ENCODE measurements at regions not wholly inside any gene's neighbourhood (a gene's known extent, or its start where the extent isn't known, plus 50 kb on each side); places are given as distances from the start of the nearest gene placed in this dataset.

DNA sequence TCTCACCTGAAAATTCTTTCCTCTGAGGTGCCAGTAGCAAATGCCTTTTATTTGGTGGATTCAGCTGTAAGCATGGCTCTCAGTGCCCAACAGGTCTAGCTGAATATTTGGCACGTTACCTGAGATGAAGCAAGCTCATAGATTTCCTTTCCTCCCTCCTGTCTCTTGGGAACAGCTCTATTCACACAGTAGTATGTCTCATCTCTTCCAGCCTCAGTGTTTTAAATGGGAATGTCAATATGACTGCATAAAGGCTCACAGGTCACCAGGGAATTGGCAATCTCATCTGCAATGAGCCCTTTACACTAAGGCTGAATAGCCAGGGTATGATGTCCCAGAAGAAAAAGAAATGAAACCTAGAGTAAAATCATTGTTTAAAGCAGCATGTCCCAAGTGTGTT, 733.5 kb downstream of the NTRK3 start:
- no peak overlapping the region for H3K27ac ChIP-seq (ENCODE audit: low read length, poor library complexity, severe bottlenecking)
- H2BK12ac ChIP-seq (ENCODE audit: low read length in 2 of 2) = no peak overlapping the region
- no peak overlapping the region for H2BK15ac ChIP-seq (ENCODE audit: low read depth, poor library complexity, severe bottlenecking)
- no peak overlapping the region for H4K91ac ChIP-seq (ENCODE audit: low read length)
- H3K9ac ChIP-seq (ENCODE audit: low read length) = no peak overlapping the region
- H3K4me2 ChIP-seq (ENCODE audit: low read length, poor library complexity, severe bottlenecking) = no peak overlapping the region
- no peak overlapping the region for H2AFZ ChIP-seq (ENCODE audit: low read depth, low read length)
- no peak overlapping the region for H2BK120ac ChIP-seq (ENCODE audit: low read depth, low read length)
- H3K79me1 ChIP-seq (replicated peaks; ENCODE audit: low read length, poor library complexity, severe bottlenecking) = no peaks in the 10 kb centered on the region
- peaks cover 9% of the 10 kb centered on the region for H3K9me3 ChIP-seq (ENCODE audit: control insufficient read depth, low read length)
- H3K4ac ChIP-seq (ENCODE audit: low read depth in 1 of 2, low read length in 2 of 2) = no peak overlapping the region
- no peak for DNase-seq
- H3K23ac ChIP-seq (ENCODE audit: low read length in 2 of 2) = no peak overlapping the region
- no peak overlapping the region for H3K18ac ChIP-seq (ENCODE audit: low read depth in 1 of 2, low read length in 2 of 2)
- no peak overlapping the region for H4K8ac ChIP-seq (ENCODE audit: low read length)
- no peak overlapping the region for H3K4me3 ChIP-seq (ENCODE audit: insufficient read depth in 1 of 2, low read depth in 1 of 2, low read length in 2 of 2)
- no peaks in the 10 kb centered on the region for H3K36me3 ChIP-seq (ENCODE audit: control insufficient read depth in 1 of 2, insufficient read depth in 2 of 2, low read depth in 1 of 2, low read length in 2 of 2)
- WGBS = 100% methylated on average over 1 of the region's 1 CpG
- H3K27me3 ChIP-seq (ENCODE audit: control insufficient read depth in 1 of 2, insufficient read depth in 1 of 2, low read length in 2 of 2) = no peaks in the 10 kb centered on the region
- H2BK5ac ChIP-seq (ENCODE audit: low read depth, low read length, poor library complexity, severe bottlenecking) = no peak overlapping the region
- H3K4me1 ChIP-seq (ENCODE audit: control insufficient read depth, insufficient read depth, low read depth, low read length) = peaks cover 4% of the 10 kb centered on the region
- H3K14ac ChIP-seq (ENCODE audit: low read length in 2 of 2) = no peak overlapping the region
- no peak overlapping the region for H2AK5ac ChIP-seq (ENCODE audit: low read length, severe bottlenecking)

GRCh38 chr15:87518957-87519356, 737.6 kb downstream of the NTRK3 start:
- no peak overlapping the region for H4K91ac ChIP-seq (ENCODE audit: low read length)
- H2BK15ac ChIP-seq (ENCODE audit: low read depth, poor library complexity, severe bottlenecking) = no peak overlapping the region
- H3K9ac ChIP-seq (ENCODE audit: low read length) = no peak overlapping the region
- no peaks in the 10 kb centered on the region for H3K36me3 ChIP-seq (ENCODE audit: control insufficient read depth in 1 of 2, insufficient read depth in 2 of 2, low read depth in 1 of 2, low read length in 2 of 2)
- H3K9me3 ChIP-seq (ENCODE audit: control insufficient read depth, low read length) = peaks cover 8% of the 10 kb centered on the region
- no peak overlapping the region for H3K27ac ChIP-seq (ENCODE audit: low read length, poor library complexity, severe bottlenecking)
- H2BK120ac ChIP-seq (ENCODE audit: low read depth, low read length) = no peak overlapping the region
- DNase-seq = no peak
- no peak overlapping the region for H4K8ac ChIP-seq (ENCODE audit: low read length)
- no peak overlapping the region for H3K4me3 ChIP-seq (ENCODE audit: insufficient read depth in 1 of 2, low read depth in 1 of 2, low read length in 2 of 2)
- H3K23ac ChIP-seq (ENCODE audit: low read length in 2 of 2) = no peak overlapping the region
- no peak overlapping the region for H2BK5ac ChIP-seq (ENCODE audit: low read depth, low read length, poor library complexity, severe bottlenecking)
- no peaks in the 10 kb centered on the region for H3K27me3 ChIP-seq (ENCODE audit: control insufficient read depth in 1 of 2, insufficient read depth in 1 of 2, low read length in 2 of 2)
- H3K79me1 ChIP-seq (replicated peaks; ENCODE audit: low read length, poor library complexity, severe bottlenecking) = no peaks in the 10 kb centered on the region
- no peak overlapping the region for H3K18ac ChIP-seq (ENCODE audit: low read depth in 1 of 2, low read length in 2 of 2)
- H3K4me2 ChIP-seq (ENCODE audit: low read length, poor library complexity, severe bottlenecking) = no peak overlapping the region
- H2AFZ ChIP-seq (ENCODE audit: low read depth, low read length) = no peak overlapping the region
- no peak overlapping the region for H3K4ac ChIP-seq (ENCODE audit: low read depth in 1 of 2, low read length in 2 of 2)
- 86% methylated on average over 3 of the region's 3 CpGs for WGBS
- no peak overlapping the region for H2AK5ac ChIP-seq (ENCODE audit: low read length, severe bottlenecking)
- H3K14ac ChIP-seq (ENCODE audit: low read length in 2 of 2) = no peak overlapping the region
- H2BK12ac ChIP-seq (ENCODE audit: low read length in 2 of 2) = no peak overlapping the region
- no peaks in the 10 kb centered on the region for H3K4me1 ChIP-seq (ENCODE audit: control insufficient read depth, insufficient read depth, low read depth, low read length)

DNA sequence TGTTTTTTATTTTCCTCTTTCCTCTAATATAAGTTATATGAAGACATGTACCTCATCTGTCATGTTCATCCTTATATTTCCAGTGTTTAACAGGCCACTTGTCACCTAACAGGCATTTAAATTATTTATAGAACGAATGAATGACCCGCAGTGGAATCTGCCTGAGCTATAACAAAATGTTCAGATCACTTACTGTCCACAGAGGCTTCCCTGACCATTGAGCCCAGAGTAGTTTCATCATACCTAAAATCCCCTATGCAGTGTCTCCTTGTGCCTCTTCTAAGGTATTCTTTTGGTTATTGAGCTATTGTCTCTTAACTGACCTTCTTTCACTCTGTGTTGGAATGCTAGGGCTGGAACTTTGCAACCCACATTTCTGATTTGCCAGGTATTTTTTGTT, 748.5 kb downstream of the NTRK3 start:
- Histone ChIP-seq H3K4me1 (ENCODE audit: control insufficient read depth, insufficient read depth, low read depth, low read length) (no peaks in the 10 kb centered on the region), H3K79me1 (replicated peaks; ENCODE audit: low read length, poor library complexity, severe bottlenecking) (no peaks in the 10 kb centered on the region), H3K27ac (ENCODE audit: low read length, poor library complexity, severe bottlenecking) (no peak overlapping the region), H3K36me3 (ENCODE audit: control insufficient read depth in 1 of 2, insufficient read depth in 2 of 2, low read depth in 1 of 2, low read length in 2 of 2) (no peaks in the 10 kb centered on the region), H3K9ac (ENCODE audit: low read length) (no peak overlapping the region), H3K4ac (ENCODE audit: low read depth in 1 of 2, low read length in 2 of 2) (no peak overlapping the region), H2BK15ac (ENCODE audit: low read depth, poor library complexity, severe bottlenecking) (no peak overlapping the region), H3K18ac (ENCODE audit: low read depth in 1 of 2, low read length in 2 of 2) (no peak overlapping the region), H3K14ac (ENCODE audit: low read length in 2 of 2) (no peak overlapping the region), H3K23ac (ENCODE audit: low read length in 2 of 2) (no peak overlapping the region), H4K91ac (ENCODE audit: low read length) (no peak overlapping the region), H2BK5ac (ENCODE audit: low read depth, low read length, poor library complexity, severe bottlenecking) (no peak overlapping the region), H2BK120ac (ENCODE audit: low read depth, low read length) (no peak overlapping the region), H2AFZ (ENCODE audit: low read depth, low read length) (no peak overlapping the region), H2BK12ac (ENCODE audit: low read length in 2 of 2) (no peak overlapping the region), H3K9me3 (ENCODE audit: control insufficient read depth, low read length) (peaks cover 4% of the 10 kb centered on the region), H3K4me3 (ENCODE audit: insufficient read depth in 1 of 2, low read depth in 1 of 2, low read length in 2 of 2) (no peak overlapping the region), H4K8ac (ENCODE audit: low read length) (no peak overlapping the region), H2AK5ac (ENCODE audit: low read length, severe bottlenecking) (no peak overlapping the region), H3K27me3 (ENCODE audit: control insufficient read depth in 1 of 2, insufficient read depth in 1 of 2, low read length in 2 of 2) (no peaks in the 10 kb centered on the region), H3K4me2 (ENCODE audit: low read length, poor library complexity, severe bottlenecking) (no peak overlapping the region)
- 90% methylated on average over 2 of the region's 2 CpGs for WGBS
- no peak for DNase-seq

- DNase-seq = no peak
- no peak overlapping the region for H3K14ac ChIP-seq (ENCODE audit: low read length in 2 of 2)
- H3K9me3 ChIP-seq (ENCODE audit: control insufficient read depth, low read length) = no peaks in the 10 kb centered on the region
- no peak overlapping the region for H3K4me2 ChIP-seq (ENCODE audit: low read length, poor library complexity, severe bottlenecking)
- no peaks in the 10 kb centered on the region for H3K36me3 ChIP-seq (ENCODE audit: control insufficient read depth in 1 of 2, insufficient read depth in 2 of 2, low read depth in 1 of 2, low read length in 2 of 2)
- WGBS = 98% methylated on average over 2 of the region's 2 CpGs
- H3K4me3 ChIP-seq (ENCODE audit: insufficient read depth in 1 of 2, low read depth in 1 of 2, low read length in 2 of 2) = no peak overlapping the region
- H3K4ac ChIP-seq (ENCODE audit: low read depth in 1 of 2, low read length in 2 of 2) = no peak overlapping the region
- no peak overlapping the region for H2AK5ac ChIP-seq (ENCODE audit: low read length, severe bottlenecking)
- no peak overlapping the region for H4K91ac ChIP-seq (ENCODE audit: low read length)
- no peak overlapping the region for H3K18ac ChIP-seq (ENCODE audit: low read depth in 1 of 2, low read length in 2 of 2)
- no peaks in the 10 kb centered on the region for H3K27me3 ChIP-seq (ENCODE audit: control insufficient read depth in 1 of 2, insufficient read depth in 1 of 2, low read length in 2 of 2)
- no peak overlapping the region for H2BK5ac ChIP-seq (ENCODE audit: low read depth, low read length, poor library complexity, severe bottlenecking)
- H3K9ac ChIP-seq (ENCODE audit: low read length) = no peak overlapping the region
- no peaks in the 10 kb centered on the region for H3K4me1 ChIP-seq (ENCODE audit: control insufficient read depth, insufficient read depth, low read depth, low read length)
- no peak overlapping the region for H3K23ac ChIP-seq (ENCODE audit: low read length in 2 of 2)
- H4K8ac ChIP-seq (ENCODE audit: low read length) = no peak overlapping the region
- H2BK120ac ChIP-seq (ENCODE audit: low read depth, low read length) = no peak overlapping the region
- H2AFZ ChIP-seq (ENCODE audit: low read depth, low read length) = no peak overlapping the region
- no peak overlapping the region for H3K27ac ChIP-seq (ENCODE audit: low read length, poor library complexity, severe bottlenecking)
- H3K79me1 ChIP-seq (replicated peaks; ENCODE audit: low read length, poor library complexity, severe bottlenecking) = no peaks in the 10 kb centered on the region
- H2BK12ac ChIP-seq (ENCODE audit: low read length in 2 of 2) = no peak overlapping the region
- H2BK15ac ChIP-seq (ENCODE audit: low read depth, poor library complexity, severe bottlenecking) = no peak overlapping the region
These were observed 754.4 kb downstream of the NTRK3 start for GRCh38 chr15:87502173-87502572.
